Endothelial cell of umbilical vein (primary cell): ENCODE measurements at regions not wholly inside any gene's neighbourhood (a gene's known extent, or its start where the extent isn't known, plus 50 kb on each side); places are given as distances from the start of the nearest gene placed in this dataset.

Experiments used
- EZH2 ChIP-seq: IDR thresholded peaks from 2 replicates; pipeline ENCODE4 v1.6.1; 2012; ENCODE audit warnings: borderline replicate concordance, low read depth, mild to moderate bottlenecking, moderate library complexity, low read length, inconsistent platforms; ENCODE audit not compliant: severe bottlenecking
- GATA2 ChIP-seq: IDR thresholded peaks from 2 replicates; pipeline ENCODE4 v1.7.0; 2011; ENCODE audit warnings: low read depth, mild to moderate bottlenecking, moderate library complexity, mixed read lengths, low read length; ENCODE audit not compliant: insufficient read length, insufficient read depth
- JUN ChIP-seq: IDR thresholded peaks from 2 replicates; pipeline ENCODE4 v1.6.1; 2011; ENCODE audit warnings: borderline replicate concordance, low read depth; ENCODE audit not compliant: insufficient read length, insufficient read depth
- POLR2A ChIP-seq: IDR thresholded peaks from 2 replicates; pipeline ENCODE4 v1.6.1; 2012; ENCODE audit warnings: low read depth, mild to moderate bottlenecking, control low read depth, low read length
- POLR2AphosphoS5 ChIP-seq: IDR thresholded peaks from 2 replicates; pipeline ENCODE4 v1.6.1; 2012; ENCODE audit warnings: low read depth, mild to moderate bottlenecking, control low read depth, low read length, moderate library complexity; ENCODE audit not compliant: insufficient read depth
- TF ChIP-seq, protein P1 (sequence below), 2 donors: IDR thresholded peaks; 1 replicate in 1 of 2; 2 replicates in 1 of 2; pipeline ENCODE4 v1.5.1; 2011; ENCODE audit warnings: low read length in 2 of 2, mild to moderate bottlenecking in 2 of 2, moderate library complexity in 2 of 2, control low read depth in 1 of 2, inconsistent platforms in 1 of 2, low read depth in 1 of 2; ENCODE audit not compliant: insufficient read depth in 1 of 2; ENCODE audit errors: extremely low read depth in 1 of 2
- TF ChIP-seq, protein P2 (sequence below): IDR thresholded peaks from 2 replicates; pipeline ENCODE4 v1.6.1; 2011; ENCODE audit not compliant: insufficient read depth, insufficient read length

DNA sequence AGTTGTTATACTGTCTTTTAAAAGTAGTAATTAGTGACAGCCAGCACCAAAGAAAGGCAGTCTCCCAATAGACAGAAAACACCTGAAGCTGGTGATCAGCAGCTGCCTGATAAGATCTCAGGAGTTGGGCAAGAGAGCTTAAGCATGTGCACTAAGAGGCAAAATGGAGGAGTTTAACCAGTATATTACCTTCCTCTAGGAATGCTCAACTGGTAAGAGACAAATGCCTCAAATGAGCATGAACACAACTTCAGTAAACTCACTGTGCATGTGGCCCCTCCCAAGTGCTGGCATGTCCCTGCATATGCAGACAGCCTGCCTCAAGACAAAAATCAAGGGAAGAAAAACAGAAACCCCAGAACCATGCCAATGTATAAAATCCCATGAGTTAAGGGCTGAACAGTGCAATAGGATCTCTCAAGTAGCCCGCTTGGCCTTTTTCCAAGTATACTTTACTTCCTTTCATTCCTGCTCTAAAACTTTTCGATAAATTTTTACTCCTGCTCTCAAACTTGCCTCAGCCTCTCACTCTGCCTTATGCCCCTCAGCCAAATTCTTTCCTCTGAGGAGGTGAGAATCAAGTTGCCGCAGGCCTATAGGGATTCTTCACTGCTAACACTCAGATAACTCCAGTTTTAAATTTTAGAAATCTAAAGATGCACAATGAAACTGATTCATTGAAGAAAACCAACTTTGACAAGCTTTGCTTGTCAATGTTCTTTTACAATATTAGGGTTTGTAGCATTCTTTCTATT, 724.8 kb upstream of the RIOK2 start:
- no peak for TF ChIP-seq EZH2
- TF ChIP-seq, protein P1, sequence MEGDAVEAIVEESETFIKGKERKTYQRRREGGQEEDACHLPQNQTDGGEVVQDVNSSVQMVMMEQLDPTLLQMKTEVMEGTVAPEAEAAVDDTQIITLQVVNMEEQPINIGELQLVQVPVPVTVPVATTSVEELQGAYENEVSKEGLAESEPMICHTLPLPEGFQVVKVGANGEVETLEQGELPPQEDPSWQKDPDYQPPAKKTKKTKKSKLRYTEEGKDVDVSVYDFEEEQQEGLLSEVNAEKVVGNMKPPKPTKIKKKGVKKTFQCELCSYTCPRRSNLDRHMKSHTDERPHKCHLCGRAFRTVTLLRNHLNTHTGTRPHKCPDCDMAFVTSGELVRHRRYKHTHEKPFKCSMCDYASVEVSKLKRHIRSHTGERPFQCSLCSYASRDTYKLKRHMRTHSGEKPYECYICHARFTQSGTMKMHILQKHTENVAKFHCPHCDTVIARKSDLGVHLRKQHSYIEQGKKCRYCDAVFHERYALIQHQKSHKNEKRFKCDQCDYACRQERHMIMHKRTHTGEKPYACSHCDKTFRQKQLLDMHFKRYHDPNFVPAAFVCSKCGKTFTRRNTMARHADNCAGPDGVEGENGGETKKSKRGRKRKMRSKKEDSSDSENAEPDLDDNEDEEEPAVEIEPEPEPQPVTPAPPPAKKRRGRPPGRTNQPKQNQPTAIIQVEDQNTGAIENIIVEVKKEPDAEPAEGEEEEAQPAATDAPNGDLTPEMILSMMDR (IDR thresholded peaks at IDR 0.05; ENCODE audit: extremely low read depth in 1 of 2, insufficient read depth in 1 of 2, low read depth in 1 of 2, low read length in 2 of 2), result no peak
- no peak for TF ChIP-seq POLR2A
- TF ChIP-seq JUN, result no peak
- no peak for TF ChIP-seq GATA2
- TF ChIP-seq, protein P2, sequence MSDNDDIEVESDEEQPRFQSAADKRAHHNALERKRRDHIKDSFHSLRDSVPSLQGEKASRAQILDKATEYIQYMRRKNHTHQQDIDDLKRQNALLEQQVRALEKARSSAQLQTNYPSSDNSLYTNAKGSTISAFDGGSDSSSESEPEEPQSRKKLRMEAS, result no peak
- TF ChIP-seq POLR2AphosphoS5, result no peak
